ENCODE measurements at regions not wholly inside any gene's neighbourhood (a gene's known extent, or its start where the extent isn't known, plus 50 kb on each side); places are given as distances from the start of the nearest gene placed in this dataset.
"Not testable (repeated sequence)": the region's sequence is repeated elsewhere in the genome, so short reads cannot be mapped to it uniquely, and the experiment has no call there.

DNA sequence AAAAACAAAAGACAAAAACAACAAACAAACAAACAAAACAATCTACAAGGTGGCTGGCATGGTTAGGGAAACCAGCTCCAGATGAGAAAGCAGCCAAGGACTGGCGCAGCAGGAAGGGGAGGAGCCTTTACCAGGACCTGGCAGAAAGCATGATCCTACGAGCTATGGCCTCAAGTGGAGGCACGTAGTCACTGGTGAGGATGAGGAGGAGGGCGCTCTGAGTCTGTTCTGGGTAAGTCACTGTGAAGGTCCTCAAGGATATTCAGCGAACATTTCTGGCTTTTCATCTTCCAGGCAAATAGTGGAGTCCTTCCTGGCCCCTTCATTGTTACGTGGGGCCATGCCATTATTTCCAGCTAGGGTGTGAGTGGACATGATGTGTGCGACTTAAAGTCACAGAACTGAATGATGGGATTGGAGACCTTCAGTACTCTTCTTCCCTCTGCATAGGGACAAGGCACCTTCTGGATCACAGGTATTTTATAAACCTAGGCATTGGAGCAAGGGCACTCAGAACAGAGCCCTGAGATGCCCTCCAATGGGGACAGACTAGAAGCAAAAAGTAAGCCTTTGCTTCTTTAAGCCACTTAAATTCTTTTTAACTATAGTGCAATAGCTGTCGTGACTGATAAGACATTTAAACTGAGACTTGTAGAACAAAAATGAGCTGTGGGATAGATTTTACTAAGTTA lies 771.3 kb downstream of the RAB28 start:
- DNase-seq (ENCODE audit: low read depth in 2 of 3, low spot score in 1 of 3) = no peak

DNA sequence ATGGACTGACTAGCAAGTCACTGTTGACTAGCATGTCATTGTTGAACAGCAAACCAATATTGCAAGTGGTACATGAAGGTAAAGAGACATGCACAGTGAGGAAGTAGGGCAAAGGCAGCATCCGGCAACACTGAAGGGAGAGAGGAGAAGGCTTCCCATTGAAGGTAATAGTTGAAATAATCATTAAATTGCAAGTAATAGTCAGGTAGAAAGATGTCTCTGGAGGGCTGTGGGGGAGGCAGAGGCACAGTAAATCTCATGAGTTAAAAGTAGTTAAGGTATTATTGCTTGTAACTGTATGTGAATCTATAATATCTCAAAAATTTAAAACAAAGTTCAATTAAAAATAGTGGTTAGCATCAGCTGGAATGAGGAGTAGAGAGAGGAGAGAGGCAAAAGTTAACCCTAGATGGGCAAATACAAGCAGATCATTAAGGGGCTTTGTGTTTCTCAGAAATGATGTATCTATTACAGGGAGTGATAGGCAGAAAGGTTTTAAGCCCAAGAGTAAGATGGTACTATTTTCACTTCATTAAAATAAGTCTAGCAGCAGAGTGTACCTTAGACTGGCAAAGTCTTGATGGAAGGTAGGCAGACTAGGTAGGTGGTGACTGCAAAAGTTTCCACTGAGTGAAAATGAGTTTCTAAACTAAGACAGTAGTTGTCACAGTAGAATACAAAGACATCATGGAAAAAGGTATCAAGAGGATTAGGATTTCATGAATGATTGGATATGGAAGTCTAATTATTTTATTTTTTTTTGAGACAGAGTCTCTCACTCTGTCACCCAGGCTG lies 776.6 kb downstream of the RAB28 start:
- DNase-seq (ENCODE audit: low read depth in 2 of 3, low spot score in 1 of 3) = no peak

DNA sequence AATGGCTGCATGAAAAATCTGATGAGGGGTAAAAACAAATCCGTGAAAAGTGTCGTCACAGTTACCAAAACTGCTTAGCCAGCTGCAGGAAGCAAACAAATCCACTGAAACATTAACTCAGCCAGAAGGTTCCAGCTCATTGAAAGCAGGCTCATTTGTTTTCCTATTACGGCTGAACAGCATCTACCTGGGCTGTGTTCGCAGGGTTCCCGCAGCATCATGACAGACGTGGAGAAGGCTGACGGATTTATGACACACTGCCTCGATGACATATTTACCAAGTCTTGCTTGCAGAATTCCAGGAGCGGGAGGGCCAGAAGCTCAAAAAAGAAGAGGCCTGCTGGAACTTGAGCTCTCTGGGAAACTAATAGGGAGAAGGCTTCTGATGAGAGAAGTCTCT lies 781.1 kb downstream of the RAB28 start:
- no peak for DNase-seq (ENCODE audit: low read depth in 2 of 3, low spot score in 1 of 3)

DNA sequence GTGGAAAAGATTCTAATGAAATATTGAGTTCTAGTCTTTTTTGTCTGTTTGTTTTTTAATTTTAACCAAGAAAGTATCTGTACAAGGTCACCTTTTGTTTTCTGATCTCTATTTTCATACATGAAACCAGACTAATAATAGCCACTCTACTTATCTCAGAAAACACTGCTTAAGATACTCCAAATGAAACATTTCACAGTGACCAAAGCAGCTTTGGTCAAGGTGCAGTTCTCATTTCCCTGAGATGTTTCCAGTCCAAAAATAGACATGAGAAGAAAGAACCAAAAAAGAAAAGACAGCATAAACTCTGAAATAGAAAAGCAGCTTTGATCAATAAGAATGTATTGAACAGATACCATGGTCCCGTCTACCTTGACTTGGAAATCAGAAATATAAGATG lies 782.8 kb downstream of the RAB28 start:
- DNase-seq (ENCODE audit: low read depth in 2 of 3, low spot score in 1 of 3) = no peak

DNA sequence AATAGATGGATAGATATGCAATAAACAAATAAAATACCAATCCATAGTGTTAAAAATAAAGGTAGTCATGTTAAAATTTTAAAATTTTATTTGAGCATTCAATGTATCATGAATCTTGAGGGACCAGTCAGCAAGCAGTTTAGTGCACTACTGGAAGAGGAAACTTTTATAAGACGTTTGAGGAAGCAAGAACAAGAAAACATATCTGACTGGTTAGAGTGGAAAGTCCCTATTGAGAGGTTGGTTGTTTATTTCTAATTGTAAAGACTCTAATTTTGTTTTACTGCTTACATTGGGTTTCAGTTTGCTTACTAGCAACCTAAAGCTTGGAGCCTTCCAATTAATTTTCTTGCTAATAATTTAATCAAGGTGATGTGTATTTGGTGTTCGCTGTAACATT lies 786.2 kb downstream of the RAB28 start:
- no peak for DNase-seq (ENCODE audit: low read depth in 2 of 3, low spot score in 1 of 3)

GRCh38 chr4:12692815-12693214 lies 791.3 kb downstream of the RAB28 start:
- DNase-seq (ENCODE audit: low read depth in 2 of 3, low spot score in 1 of 3) = no peak

DNA sequence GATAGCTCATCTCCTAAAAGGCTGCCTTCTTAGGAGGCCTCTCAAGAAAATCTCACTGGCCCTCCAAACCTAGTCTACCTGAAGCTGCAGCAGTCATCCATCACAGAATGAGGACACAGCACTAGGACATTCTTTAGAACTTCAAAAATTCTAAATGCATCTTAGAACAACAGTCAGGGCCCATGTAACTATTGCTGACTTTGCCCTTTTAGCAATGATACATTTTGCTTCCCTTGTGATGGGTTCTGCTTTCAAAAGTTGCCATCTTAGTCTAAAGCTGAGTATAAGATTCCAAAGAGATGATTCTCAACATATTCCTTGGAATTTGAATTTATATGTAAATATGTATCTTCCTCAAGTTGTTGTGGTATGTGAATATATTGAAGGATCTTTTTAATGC lies 793.0 kb downstream of the RAB28 start:
- DNase-seq (ENCODE audit: low read depth in 2 of 3, low spot score in 1 of 3) = no peak

GRCh38 chr4:12689457-12689856 lies 794.7 kb downstream of the RAB28 start:
- DNase-seq (ENCODE audit: low read depth in 2 of 3, low spot score in 1 of 3) = no peak

DNA sequence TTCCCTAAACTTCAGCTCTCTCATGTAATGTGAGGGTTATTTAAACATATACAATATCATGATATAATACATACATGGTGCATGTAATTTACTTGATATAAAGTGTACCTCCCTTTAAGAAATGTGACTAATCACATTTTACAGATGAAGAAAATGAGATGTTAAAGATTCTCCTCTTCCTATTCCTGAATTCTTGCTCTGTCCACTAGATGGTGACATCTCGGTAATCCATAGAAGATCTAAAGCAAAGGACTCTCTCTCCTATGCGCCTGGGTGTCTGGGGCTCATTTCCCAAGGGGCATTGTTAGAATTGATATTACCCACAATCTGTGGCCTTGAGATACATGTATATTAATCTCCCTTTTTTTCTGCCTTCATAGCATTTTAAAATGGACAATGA lies 804.9 kb downstream of the RAB28 start:
- no peak for DNase-seq (ENCODE audit: low read depth in 2 of 3, low spot score in 1 of 3)

GRCh38 chr4:12674184-12674583 lies 810.0 kb downstream of the RAB28 start:
- no peak for DNase-seq (ENCODE audit: low read depth in 2 of 3, low spot score in 1 of 3)

- DNase-seq (ENCODE audit: low read depth in 2 of 3, low spot score in 1 of 3) = no peak
Measured at GRCh38 chr4:12672303-12672702, 811.8 kb downstream of the RAB28 start.

GRCh38 chr4:12658146-12658545 lies 826.0 kb downstream of the RAB28 start:
- DNase-seq (ENCODE audit: low read depth in 2 of 3, low spot score in 1 of 3) = no peak

DNA sequence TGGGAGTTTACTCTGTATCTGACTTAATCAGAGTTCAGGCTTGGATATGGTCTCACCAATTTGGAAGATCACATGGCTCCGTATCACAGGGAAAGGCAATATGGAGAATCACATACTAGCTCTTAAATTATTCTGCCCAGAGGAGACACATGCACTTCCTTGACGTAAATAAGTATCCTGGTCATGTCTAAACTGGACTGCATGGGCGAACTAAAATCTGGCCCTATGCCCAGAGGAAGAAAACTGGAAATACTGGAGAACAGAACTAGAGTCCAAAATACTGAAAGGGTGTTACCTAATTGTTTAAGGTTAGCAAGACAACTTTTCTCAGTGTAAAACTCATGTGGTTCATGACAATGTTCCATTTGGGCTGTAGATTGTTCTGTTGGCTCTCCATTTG lies 832.3 kb downstream of the RAB28 start:
- no peak for DNase-seq (ENCODE audit: low read depth in 2 of 3, low spot score in 1 of 3)

DNA sequence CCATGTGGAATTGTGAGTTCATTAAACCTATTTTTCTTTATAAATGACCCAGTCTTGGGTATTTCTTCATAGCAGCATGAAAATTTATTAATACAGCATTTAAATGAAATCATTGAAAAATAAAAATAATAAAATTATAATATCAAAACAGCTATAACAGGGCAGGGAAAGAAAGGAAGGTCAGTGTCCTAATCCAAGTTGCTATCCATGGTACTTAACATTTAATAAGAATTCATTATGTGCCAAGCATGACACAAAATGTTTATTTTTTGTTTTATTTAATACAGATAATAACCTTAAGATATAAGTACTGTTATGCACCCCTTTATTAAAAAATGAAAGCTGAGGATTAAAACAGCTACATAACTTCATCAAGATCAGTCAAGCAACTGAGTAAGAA lies 838.4 kb downstream of the RAB28 start:
- DNase-seq (ENCODE audit: low read depth in 2 of 3, low spot score in 1 of 3) = no peak

GRCh38 chr4:12644261-12644660 lies 839.9 kb downstream of the RAB28 start:
- DNase-seq (ENCODE audit: low read depth in 2 of 3, low spot score in 1 of 3) = no peak

DNA sequence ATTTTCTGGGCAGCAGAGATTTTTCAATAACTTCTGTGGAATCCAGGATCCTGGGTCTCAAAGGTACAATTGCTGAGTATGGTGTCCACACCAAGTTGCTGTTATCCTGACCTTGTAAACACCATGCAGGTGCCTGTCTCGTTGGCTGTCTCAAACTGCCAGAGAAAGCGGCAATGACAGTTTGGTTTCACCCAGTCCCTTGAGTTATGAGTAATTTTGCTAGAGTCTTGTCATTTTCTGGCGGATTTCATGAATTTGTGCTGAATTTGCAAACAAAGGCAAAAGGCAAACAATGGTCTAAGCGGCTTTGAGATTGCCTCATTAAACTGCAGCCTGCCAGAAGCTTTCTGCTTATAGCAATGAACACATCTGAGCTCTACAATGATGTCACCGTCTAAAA lies 847.9 kb downstream of the RAB28 start:
- no peak for DNase-seq (ENCODE audit: low read depth in 2 of 3, low spot score in 1 of 3)

GRCh38 chr4:12635629-12636028 lies 848.5 kb downstream of the RAB28 start:
- DNase-seq (ENCODE audit: low read depth in 2 of 3, low spot score in 1 of 3) = no peak

- DNase-seq (ENCODE audit: low read depth in 2 of 3, low spot score in 1 of 3) = peak; percentile 55 to 72 (median 61)
Measured at GRCh38 chr4:12633053-12633651, 851.0 kb downstream of the RAB28 start.

DNA sequence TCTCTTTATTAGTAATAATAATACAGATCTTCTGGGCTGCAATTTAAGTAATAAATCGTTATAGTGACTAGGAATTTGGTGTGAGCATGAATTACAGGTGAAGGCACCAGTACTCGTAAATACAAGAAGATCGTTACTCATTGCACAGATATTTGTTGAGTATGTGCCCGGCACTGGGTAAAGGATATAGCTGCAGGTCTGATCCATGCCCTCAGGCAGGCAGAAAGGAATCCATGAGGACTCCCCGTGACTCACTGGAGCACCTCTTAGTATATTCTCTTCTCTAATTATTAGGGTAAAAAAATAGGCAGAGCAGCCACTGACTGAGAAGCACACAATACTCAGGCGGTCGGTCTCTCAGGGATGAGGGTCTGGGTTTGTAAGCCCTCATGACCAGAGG lies 868.3 kb downstream of the RAB28 start:
- no peak for DNase-seq (ENCODE audit: low read depth in 2 of 3, low spot score in 1 of 3)

DNA sequence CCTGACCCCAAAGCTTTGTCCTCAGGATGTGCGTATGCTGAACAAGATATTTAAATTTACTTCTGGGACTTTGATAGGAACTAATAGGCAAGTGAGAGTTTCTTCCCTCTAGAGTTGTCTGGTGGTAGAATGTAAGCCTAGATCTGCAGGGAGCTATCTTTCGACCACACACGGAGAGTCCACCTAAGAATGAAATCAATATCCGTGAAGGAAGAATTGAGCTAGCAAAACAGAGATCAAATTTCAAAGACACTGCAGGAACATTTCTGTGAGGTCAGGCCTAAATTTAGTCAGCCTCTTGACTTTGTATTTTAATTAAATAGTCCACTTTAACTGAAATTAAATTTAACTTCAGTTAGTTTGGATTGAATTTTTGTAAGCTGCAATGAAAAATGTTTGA lies 871.3 kb downstream of the RAB28 start:
- DNase-seq (ENCODE audit: low read depth in 2 of 3, low spot score in 1 of 3) = no peak

GRCh38 chr4:12609212-12609875 lies 874.8 kb downstream of the RAB28 start:
- not testable (repeated sequence) for DNase-seq (ENCODE audit: low read depth in 2 of 3, low spot score in 1 of 3)

- no peak for DNase-seq (ENCODE audit: low read depth in 2 of 3, low spot score in 1 of 3)
Measured at GRCh38 chr4:12595986-12596385, 888.2 kb downstream of the RAB28 start.

Data from stimulated activated CD4-positive, alpha-beta T cell treated with anti-CD3 and anti-CD28 coated beads, Interleukin-12 subunit alpha, Interleukin-12 subunit beta, amount 100 ng/mL, for 48 hours (primary cell).